ENCODE measurements at regions not wholly inside any gene's neighbourhood (a gene's known extent, or its start where the extent isn't known, plus 50 kb on each side); places are given as distances from the start of the nearest gene placed in this dataset.
"Not testable (repeated sequence)": the region's sequence is repeated elsewhere in the genome, so short reads cannot be mapped to it uniquely, and the experiment has no call there.

DNA sequence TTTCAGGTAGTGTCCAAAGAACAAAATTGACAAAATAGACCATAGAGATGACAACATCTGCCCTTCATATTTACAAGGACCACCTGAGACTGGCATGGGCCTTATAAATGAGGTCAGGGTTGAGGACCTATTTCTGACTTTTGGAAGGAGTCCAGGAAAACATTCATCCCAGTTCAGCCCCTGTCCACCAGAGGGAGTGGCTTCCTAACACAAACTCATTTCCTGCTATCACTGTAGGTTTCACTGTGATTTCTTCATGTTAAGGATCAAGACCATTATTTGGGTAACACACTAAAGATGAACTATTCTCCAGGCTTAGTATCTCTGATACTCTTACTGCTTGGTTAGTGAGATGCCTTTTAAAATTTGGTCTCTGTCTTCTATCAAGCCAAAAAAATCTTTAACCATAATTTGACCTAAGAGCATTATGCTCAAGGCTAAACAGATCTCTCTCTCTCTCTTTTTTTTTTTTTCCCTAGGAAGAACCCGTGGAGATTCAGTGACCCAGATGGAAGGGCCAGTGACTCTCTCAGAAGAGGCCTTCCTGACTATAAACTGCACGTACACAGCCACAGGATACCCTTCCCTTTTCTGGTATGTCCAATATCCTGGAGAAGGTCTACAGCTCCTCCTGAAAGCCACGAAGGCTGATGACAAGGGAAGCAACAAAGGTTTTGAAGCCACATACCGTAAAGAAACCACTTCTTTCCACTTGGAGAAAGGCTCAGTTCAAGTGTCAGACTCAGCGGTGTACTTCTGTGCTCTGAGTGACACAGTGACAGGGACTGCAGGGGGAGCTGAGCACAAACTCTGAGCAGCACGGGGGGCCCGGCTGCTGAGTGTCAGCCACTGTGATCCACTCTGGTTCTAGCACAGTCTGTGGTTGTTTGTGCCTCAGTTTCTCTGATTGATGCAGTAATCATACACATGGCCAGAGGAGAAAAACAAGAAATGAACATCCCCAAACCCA lies 267.6 kb upstream of the OR4E1 start:
- no peak for DNase-seq

DNA sequence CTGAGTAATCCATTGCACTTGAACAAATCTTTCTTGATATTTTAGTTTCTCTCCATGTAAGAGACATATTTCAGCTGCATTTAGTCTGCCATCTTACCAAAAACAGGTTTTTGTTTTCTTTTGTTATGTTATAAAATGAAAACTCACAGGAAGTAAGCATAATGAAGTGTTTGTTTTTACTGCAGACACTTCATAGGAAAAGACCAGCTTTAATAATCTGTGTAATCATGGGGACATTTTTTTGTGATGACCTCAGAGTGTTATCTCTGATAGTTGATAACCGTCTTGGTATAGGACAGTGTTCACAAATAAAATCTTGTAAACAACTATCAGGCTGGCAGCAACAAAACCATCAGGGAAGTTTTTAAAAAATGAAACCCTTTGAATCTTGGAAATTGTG lies 266.2 kb upstream of the OR4E1 start:
- DNase-seq, result no peak

DNA sequence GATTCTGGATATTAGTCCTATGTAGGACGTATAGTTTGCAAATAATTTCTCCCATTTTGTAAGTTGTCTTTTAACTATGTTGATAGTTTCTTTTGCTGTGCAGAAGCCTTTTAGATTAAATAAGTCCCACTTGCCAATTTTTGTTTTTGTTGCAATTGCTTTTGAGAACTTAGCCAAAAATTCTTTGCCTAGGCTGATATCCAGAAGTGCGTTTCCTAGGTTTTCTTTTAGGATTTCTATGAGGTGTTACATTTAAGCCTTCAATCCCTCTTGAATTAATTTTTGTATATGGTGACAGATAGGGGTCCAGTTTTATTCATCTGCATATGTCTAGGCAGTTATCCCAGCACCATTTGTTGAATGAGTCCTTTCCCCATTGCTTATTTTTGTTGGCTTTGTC lies 264.4 kb upstream of the OR4E1 start:
- no peak for DNase-seq

DNA sequence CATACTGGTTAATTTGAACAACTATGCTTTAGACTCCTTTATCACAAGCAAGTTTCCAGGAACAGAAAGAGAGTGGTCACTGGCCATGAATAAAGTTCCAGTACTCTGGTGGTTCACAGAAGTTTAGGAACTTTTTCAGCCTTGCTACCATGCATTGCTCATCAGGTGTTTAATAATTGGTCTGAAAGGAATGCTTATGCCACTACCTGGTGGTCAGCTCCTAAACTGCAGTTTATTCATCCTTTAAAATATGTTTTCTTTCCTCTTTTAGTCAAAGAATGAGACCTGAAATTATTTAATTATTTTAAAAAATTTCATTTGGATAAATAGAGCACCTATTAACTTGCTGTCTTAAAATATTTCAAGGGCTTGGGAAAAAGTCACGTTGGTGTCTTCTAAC lies 260.1 kb upstream of the OR4E1 start:
- no peak for DNase-seq

DNA sequence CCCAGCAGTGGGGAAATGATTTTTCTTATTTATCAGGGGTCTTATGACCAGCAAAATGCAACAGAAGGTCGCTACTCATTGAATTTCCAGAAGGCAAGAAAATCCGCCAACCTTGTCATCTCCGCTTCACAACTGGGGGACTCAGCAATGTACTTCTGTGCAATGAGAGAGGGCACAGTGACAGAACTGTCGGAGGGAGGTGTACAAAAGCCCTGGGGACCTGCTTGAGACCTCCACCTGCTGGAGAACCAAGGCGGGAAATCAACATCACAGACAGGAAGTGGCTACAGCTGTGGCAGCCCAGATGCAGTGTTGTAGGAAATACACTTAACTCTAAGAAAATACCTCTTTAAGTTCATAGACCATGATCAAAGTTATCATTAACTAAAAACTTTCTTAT lies 250.9 kb upstream of the OR4E1 start:
- DNase-seq, result no peak

DNA sequence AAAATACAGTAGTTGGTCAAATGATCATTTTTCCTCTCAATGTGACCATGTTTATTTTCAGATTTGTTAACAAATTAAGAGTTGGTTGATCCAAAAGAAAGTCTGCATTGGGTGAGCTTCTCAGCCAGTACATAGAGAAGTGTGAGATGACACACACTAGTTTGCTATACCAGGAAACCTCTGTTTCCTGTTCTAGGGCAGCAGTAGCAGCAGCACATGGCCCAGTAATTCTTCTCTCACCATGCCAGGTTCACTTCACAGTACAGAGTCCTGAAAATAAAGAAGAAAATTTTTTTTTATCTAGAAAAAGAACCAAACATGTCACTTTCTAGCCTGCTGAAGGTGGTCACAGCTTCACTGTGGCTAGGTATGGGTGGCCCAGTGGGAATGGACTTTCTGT lies 250.2 kb upstream of the OR4E1 start:
- no peak for DNase-seq

DNA sequence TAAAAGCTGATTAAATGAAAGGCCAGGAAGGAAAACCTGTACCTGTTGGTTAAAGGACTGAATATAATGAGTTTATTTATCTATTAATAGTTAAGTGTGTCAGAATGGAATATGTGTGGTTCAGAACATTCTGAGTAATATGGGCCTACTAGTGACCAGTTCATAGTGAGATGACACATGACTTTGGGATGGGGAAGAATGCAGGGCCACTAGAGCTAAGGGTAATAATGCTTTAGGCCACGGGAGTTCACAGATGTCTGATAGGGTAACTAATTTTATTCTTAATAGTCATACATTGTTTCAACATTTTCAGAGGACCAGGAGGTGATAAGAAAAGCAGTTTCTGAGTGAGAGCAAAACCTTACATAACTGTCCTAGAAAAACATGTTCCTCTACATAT lies 247.8 kb upstream of the OR4E1 start:
- no peak for DNase-seq

DNA sequence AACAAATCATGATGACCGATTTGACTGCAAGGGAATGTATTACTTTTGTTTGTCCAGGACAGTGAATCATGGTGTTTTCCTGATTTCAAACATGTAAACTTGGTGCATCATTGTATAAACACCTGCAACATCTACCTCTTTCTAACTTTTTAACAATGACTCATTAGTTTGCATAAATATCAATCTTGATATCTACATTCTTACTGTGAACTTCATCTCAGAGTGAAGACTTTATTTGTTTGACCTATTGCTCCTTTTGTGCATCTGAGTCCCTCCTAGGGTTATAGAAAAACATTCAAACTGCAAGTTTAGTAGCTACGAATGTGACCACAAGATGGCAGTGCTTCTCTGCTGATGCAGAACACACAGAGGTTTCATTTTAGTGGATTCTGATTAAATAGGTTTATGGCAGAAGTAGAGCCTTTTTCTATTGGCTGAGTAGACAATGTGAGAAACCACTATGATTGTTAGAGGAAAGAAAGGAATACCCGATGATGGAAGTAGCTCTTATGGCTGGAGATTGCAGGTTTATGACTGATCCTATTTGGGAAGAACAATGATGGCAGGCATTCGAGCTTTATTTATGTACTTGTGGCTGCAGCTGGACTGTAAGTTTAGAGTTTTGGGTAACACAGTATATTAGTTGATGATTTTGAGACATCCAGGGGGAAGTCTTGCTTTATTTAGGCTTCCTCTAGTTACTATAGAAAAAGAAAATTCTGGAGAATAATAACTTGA lies 244.2 kb upstream of the OR4E1 start:
- peak; percentile 49 for DNase-seq

DNA sequence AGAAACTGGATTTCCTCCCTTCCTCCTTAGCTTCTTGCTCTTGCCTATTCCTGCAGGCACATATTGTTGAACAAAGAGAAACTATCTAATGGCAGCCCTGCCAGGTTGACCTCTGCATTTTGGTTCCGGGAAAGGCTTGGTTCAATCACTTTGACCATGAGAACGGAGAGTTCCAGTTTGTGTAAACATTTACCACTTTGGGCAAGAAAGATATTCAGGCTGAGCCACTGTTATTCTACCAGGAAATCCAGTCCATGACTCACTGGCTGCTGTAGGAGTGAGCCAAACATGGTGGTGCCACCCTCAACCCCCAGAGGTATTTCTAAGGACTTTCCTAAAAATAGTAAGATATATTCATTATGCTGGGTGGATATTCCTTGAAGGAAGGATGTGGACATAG lies 242.2 kb upstream of the OR4E1 start:
- no peak for DNase-seq

DNA sequence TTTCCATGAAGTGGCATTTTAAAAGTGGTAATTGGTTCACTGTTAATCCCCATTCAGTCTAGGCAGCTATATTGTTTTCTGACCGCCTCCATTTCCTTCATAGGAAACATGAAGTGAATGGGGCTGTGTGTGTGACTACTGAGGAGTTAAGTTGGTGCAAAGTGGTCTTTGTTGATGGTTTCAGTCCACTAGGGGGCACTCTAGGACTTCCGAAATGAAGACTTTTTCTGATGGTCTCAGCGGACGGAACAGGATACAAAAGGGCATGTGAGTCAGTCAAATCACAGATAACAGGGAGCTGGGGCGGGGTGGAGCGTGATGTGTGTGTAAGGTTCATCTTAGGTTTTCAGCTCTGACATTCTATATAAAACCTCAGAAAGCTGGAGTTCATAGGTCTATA lies 240.1 kb upstream of the OR4E1 start:
- DNase-seq, result peak; percentile 55

DNA sequence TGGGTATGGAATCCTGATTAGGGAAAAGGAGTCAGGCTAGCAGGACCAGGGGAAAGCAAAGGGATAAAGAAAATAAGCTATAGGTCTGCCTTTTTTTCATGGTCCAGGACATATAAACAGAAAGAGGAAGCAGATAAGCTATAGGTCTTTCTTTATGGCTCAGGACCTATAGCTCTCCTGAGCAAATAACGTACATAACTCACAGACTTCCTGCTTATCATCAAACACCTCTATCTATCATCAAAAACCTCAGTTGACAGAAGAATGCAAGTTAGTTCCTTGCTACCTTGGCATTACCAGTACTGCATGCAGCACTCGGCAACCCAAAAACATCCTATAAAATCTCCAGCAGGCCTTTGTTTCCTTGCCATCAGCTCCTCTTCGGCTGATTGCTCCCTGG lies 238.7 kb upstream of the OR4E1 start:
- no peak for DNase-seq

DNA sequence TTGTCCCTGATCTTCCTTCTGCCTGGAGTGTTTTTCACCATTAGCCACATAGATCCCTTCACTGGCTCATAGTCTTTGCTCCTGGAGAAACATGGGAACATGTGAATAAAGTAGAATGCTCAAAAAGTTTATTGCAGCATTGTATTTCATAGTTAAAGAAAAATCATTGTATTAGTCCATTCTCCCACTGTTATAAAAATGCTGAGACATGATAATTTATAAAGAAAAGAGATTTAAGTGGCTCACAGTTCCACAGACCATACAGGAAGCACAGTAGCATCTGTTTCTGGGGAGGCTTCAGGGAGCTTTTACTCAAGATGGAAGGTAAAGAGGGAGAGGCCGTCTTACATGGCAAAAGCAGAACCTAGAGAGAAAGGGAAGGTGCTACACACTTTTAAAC lies 238.3 kb upstream of the OR4E1 start:
- DNase-seq, result no peak

DNA sequence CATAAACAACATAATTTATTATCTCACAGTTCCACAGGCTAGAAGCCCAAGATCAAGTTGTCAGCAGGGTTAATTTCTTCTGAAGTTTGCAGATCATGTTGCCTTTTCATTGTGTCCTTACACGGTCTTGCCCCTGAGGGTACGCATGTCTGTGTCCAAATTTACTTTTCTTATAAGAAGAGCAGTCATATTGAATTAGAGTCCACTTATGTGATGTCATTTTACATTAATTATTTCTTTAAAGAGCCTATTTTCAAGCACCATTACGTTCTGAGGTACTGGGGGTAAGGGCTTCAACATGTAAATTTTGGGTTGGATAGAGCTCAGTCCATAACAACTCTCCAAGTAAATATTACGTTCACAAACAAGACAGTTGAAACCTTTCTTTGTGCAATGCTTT lies 236.6 kb upstream of the OR4E1 start:
- no peak for DNase-seq

DNA sequence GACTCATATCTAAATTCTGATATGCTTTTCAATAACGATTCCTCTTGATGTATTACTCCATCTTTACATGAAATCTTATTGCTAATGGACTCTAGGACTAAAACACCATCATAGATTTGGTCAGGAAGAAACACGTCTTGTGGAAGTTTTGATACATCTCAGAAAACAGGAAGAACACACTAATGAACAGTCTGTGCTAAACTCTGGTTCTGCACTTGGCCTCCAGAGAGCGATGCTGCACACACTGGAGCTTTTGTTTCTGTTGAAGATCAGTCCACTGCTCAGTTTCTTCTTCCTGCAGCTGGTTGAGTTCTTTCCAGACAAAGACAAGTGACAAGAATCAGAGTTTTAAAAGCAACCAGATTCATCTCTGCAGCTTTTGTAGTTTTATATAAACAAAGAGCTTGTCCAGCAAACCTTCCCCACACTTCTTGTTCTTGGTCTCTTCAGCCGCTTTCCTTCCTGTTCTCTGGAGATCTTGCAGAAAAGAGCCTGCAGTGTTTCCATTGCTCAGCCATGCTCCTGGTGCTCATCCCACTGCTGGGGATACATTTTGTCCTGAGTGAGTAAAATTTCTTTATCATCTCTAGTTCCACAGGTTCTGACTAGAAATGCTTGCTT lies 229.1 kb upstream of the OR4E1 start:
- DNase-seq, result no peak

DNA sequence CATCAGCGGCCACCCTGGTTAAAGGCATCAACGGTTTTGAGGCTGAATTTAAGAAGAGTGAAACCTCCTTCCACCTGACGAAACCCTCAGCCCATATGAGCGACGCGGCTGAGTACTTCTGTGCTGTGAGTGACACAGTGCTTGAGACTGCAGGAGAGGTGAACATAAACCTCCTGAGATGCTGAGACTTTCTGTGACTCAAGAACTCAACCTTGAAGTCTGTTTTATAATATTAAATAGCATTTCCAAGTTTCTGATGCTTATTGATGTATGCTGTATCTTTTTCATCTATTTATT lies 221.2 kb upstream of the OR4E1 start:
- DNase-seq, result not testable (repeated sequence)

DNA sequence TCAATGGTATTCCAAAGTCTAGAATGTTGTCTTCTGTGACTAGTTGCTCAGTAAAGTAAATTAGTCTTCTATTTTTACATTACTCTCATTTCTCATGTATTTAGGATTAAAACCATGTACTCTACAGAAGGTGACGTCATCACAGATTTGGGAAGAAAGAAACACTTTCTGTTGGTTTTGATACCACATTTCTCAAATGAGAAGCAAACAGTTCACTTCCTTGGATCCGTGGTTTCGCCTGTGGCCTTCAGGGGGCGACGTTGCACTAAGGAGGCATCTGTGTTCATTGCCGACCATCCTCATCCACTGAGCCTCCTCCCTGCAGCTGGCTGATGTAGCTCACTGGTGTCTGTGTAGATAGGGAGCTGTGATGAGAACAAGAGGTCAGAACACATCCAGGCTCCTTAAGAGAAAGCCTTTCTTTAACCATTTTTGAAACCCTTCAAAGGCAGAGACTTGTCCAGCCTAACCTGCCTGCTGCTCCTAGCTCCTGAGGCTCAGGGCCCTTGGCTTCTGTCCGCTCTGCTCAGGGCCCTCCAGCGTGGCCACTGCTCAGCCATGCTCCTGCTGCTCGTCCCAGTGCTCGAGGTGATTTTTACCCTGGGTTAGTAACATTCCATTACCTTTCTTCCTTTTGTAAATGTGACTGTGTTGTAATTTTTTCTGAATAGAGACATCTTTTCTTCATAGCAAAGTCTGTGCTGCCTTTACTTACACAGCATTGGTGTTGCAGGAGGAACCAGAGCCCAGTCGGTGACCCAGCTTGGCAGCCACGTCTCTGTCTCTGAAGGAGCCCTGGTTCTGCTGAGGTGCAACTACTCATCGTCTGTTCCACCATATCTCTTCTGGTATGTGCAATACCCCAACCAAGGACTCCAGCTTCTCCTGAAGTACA lies 220.6 kb upstream of the OR4E1 start:
- no peak for DNase-seq

DNA sequence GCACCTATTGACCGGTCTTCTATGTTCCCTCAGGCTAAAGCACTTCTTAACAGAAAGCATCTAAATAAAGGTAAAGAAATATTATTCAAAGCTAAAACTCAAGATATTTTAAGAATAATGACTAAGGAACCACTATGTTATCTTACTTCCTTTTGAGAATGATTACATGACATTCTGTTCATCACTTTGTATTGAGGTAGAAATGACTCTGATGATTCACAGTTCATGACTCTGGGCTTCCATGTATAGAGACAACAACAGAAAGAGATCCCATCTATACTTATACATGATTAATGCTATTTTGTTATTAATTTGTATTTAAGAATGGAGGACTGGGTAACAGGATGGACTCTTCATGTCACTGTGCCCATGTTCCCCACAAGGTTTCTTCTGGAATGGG lies 218.3 kb upstream of the OR4E1 start:
- DNase-seq, result no peak

DNA sequence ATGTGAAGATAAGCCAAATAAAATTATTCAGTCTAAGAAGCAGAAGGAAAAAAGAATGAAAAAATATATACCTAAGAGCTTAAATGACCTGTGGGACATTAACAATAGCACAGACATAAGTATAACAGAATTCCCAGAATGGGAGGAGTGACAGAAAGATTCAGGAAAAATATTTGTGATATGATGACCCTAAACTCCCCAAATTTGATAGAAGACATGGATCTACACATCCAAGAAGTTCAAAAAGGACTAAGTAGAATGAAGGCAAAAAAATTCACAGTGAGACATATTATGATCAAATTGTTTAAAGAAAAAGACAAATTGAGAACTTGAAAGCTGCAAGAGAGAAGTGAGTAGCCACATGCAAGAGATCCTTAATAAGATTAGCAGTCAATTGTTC lies 211.4 kb upstream of the OR4E1 start:
- DNase-seq, result no peak

DNA sequence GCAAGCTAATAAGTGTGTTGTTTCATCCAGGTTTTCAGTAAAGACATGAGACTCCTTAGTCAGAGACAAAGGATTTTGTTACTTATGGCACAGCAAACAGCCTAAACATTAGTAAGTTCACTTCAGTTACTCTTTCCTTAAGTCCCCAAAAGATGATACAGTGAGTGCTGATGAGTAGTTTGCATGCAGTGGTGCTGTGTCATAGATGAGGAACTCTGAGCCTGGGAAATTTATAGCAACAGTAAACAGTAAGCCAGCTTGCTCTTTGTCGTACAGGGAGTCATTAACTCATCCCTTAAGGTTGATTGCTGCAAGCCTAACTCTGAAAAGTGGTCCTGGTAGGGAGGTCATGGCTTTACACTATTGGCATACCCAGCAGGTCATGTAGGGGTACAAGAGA lies 208.6 kb upstream of the OR4E1 start:
- no peak for DNase-seq

DNA sequence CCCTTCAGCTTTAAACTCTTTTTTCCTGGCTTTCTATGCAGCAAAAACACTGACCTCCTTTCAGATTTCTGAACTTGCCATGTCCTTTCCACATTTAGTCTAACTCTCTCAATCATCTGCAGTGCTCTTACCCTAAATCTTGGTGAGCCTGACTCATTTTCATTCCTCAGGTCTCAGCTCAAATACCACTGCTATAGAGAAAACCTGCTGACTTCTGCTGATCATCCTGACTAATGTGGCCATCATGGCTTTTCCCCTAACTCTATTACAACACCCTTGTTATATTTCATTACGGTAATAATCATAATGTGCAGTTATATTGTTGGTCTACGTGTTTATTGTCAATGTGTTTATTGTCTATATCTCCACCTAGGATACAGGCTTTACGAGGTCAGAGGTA lies 207.3 kb upstream of the OR4E1 start:
- no peak for DNase-seq

DNA sequence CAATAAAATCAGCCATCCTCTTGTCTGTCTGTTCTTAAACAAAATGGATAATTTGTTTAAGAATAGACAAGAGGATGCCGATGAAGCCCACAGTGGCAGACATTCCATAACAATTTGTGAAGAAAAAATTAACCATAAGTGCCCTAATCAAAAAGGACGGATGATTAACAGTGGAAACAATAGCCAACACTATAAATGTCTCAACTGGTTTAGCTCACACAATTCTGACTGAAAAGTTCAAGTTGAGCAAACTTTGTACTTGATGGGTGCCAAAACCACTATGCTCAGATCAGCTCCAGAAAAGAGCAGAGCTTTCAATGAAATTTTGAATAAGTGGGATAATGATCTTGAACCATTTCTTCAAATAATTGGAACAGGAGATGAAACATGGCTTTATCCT lies 202.2 kb upstream of the OR4E1 start:
- DNase-seq, result no peak

DNA sequence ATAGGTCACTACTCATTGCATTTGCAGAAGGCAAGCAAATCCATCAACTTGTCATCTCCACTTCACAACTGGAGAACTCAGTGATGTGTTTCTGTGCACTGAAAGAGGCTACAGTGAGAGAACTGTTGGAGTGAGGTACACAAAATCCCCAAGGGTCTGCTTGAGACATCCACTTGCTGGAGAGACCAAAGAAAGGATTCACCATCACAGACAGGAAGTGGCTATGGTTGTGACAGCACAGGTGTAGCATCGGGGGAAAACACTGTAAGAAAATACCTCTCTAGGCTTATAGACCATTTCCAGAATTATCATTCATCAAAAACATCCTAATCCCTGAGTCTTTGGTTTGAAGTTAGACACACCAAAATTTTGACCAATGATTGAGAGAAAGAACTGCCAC lies 201.3 kb upstream of the OR4E1 start:
- DNase-seq, result no peak

DNA sequence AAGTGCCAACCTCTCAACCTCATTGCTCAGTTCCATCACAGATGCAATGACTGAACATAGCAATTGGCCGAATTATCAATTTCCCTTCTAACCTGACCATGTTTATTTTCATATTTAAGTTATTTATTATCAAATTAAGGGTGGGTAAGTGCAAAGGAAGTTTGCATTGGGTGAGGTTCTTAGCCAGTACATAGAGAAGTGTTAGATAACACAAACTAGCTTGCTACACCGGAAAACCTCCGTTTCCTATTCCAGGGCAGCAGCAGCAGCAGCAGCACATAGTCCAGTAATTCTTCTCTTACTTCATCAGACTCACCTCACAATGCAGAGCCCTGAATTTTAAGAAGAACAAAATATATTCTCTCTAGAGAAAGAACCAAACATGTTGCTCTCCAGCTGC lies 200.5 kb upstream of the OR4E1 start:
- DNase-seq, result no peak
